GM21515 (cell line): ENCODE measurements at regions not wholly inside any gene's neighbourhood (a gene's known extent, or its start where the extent isn't known, plus 50 kb on each side); places are given as distances from the start of the nearest gene placed in this dataset.

Experiments
- ATAC-seq: cut with Tn5 transposase; IDR thresholded peaks from one replicate; pipeline ENCODE4 v1.9.1; 2021; ENCODE audit not compliant: unreplicated experiment

DNA sequence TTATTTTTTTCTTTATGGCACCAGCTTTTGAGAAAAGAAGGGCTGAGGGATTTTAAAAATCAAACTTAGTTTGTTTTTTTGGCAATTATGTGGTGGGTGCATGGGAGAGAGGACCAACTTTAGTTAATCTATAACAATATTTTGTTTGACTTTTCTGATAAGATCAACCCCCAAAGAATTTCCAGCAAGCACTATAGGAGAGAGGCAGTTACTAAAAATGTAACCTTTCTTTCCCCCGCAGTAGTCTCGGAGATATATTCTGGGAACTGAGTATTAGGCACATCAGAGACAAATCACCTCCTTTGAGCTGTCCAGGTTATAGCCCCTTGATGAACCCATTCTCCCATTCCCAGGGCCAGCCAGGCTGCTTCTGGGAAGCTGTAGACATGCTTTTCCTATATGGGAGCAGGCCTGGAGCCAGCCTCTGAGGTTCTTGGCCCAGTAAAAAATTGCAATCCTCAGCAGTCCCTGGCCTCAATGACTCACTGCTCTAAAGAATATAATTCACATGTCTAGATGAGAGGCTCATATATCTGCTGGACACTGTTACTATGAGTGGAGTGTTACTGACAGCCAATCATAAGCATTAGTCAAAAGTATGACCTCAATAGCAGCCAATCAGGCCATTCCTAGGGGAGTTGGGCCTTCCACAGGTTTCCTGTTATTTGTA, 138.3 kb upstream of the AGBL1 start:
- no peak for ATAC-seq

DNA sequence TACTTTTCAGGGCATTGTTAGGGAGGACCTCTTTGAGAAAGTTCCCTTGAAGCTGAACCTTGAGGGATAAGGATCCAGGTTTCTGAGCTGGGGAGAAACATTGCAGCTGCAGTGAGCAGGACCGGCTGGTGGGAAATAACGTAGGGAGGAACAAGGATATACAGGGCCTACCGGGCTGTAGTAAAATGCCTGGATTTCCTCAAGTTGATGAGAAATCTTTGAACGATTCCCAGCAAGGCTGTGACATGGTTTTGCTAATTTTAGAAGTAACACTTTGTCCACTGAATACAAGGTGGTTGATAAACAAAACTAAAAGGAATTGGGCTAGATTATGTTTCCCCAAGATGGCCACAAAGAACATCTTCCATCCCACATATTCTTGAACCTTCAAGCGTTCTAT, 137.0 kb upstream of the AGBL1 start:
- ATAC-seq: no peak

DNA sequence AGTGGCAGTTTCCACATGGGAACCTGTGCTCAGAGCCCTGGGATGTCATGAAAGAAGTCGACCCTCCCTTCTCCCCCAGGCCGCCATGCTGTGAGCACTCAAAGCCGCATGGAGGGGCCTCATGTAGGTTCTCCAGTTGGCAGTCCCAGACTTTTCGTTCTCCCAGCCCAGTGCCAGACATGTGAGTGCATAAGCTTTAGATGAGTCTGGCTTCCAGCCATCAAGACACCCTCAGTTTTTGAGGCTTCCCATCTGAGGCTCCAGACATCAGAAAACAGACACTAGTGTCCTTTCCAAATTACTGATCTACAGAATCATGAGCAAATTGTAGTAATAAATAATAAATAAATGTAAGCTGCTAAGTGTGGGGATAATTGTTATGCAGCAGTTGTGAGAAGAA, 136.5 kb upstream of the AGBL1 start:
- no peak for ATAC-seq

DNA sequence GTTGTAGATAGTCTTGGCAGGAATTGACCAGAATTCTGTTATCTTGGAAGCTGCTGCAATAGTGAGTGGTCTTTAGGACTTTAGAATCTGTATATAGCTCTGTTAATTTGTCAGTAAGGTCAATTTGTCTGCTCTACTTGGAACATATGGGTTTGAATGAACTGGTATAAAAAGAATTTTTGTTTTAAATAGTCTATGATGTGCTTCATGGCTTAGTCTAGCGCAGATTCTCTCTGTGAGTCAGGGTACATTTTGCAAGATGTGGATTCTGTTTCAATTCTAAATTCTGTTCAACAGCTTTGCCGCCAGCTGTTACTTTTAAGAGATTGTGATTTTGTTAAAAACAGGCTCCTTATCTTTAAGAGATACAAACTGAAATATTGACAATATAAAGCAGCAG, 135.9 kb upstream of the AGBL1 start:
- no peak for ATAC-seq

DNA sequence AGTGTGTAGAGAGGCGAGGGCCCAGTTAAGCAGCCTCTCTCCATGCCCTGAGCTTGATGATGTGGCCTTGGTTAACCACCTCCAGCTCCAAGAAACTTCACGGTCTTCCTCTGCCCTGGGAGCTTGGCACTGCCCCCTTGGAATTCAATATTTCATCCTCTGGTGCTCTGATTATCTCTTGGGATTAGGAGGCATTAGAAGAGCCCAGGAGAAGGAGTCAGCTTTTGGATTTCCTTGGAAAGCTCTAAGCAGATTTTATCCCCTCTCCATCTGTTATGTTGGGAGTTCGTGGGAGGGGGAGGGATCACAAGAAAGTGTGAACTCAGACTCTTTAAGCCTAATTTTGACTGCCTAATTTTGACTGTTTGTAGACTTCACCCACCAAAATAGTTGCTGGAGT, 132.7 kb upstream of the AGBL1 start:
- no peak for ATAC-seq

DNA sequence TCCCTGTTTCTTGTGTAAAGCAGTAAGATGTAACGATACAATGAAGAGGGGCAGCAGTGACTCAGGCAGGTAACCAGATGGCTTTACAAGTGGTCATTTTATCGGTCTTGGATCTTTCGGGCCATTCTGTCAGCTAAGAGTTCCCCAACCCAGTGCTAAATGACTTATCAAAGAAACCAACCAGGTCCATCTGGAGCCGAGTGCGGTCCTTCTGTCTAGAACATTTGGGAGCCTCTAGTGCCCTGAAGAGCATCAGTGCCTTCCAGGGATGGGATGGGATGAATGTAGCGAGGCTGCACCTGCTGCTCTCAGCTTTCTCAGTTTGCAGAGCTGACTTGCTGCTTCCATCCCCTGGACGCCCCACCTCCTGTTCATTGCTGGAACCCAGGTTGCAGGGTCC, 131.7 kb upstream of the AGBL1 start:
- ATAC-seq: no peak

DNA sequence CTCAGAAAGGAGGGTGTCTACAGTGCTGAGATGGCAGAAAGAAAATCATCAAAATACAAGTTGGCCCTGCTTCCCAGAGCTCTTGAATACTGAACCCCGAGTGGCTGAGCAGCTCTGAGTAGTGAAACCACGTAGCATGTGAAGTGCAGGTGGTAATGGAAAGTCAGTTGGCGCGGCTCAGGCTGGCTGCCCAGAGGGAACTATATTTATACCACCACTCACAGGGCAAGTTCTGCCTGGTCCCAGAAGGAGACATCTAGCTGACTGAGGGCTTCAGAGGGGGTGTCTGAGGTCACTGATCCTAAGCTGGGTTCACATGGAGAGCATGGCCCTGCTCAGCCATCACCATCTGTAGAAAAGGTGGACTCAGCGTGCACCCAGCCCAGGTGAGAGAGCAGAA, 129.6 kb upstream of the AGBL1 start:
- peak; percentile 67 for ATAC-seq

DNA sequence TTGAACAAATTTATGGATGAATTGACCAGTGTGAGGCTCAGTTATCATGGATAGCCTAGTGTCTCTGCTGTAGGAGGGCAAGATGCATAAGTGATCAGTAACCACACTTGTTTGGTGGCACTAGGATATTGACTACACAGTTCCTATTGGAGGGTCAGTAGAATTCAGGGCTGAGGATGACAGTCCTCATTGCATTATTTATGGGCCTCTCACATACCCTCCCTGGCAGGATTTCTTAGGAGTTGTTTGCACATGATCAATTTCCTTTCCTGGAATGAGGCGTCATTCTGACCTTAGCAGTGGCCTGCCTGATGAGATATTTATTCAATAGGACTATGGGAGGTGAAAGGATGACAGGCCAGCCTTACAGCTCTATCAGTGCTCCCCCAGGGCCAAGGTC, 125.1 kb upstream of the AGBL1 start:
- ATAC-seq: no peak

DNA sequence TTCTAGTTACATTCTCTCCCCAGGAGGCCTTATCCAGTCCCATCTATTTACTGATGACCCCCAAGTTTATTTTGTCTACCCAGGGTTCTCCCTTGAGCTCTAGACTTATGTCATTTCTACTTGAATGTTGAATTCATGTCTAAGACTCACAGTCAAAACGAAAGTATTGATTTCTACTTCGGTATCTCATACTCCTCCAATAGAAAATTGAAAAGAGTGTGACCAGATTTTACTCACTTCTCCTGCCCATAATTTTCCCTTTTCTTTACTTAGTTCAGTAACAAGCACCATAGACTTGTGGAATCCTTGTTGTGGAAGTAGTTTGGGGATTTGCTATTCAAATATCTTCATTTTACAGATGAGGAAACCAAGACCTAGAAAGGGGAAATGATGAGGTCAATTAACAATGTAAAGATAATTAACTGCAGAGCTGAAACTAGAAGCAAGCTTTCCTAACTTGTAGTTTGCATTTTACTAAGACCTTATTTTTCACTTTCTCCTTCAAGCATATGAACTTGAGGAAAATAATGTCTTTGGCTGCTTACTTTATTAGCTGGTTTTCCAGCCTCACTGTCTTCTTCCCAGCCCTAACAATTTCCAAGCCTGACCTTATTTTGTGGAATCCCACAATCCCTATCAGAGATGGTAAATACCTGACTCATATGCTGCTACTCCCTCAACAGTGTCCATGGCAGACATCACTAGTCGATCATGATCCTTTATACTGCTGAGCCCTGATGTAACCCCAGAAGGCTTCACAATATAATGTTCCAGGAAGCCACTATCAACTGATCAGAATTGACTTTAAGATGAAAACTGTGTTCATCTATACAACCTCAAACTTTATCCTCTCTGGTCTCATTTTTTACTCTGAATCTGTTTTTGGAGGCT, 123.9 kb upstream of the AGBL1 start:
- ATAC-seq: peak; percentile 81

DNA sequence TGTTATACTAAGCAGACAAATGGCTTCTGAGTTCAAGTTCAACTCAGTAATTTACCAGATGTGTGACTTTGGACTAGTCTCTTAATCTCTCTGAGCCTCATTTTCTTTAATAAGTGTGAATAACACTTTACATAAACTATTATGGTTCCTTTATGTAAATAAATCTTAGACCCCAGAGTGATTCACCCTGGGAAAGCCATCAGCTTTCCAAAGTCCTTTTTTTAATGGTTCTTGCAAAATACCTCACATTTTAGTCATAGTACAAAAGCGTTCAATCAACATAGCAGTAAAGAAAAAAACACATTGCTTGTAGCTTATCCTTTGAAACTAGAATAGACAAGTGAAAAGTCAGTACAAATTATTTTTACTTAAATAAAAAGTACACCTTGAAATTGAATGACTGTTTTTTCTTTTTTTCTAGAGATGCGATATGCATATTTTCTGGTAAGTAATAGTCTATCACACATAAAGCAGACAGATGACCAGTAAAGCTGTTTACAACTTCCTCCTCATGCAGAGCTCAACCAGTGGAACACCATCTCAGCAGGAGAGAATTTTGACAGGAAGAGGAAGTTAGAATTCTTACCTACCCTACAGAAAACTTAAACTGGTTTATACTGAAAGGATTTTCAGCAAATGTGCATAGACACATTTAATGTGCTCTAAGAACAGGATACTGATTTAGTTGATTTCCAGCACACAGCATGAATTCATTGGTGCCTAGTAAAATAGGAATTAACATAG, 123.0 kb upstream of the AGBL1 start:
- ATAC-seq: no peak

DNA sequence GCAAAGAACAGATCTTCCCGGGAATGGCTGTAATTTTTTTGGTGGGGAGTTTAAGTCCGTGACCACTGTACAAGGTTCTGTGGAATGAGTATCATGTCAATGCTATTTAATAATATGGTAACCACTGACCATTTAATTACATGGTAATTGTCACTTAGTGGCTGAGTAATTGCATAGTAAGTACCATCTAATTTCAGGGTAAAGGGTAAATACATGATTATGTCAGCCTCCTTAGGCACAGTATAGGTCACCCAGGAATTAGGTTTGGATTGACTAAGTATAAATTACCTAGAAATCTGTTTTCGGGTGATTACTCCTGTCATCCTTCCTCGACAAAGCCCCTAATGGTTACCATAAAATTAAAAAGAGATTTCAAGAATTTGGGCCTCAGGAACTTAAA, 120.1 kb upstream of the AGBL1 start:
- ATAC-seq: no peak

DNA sequence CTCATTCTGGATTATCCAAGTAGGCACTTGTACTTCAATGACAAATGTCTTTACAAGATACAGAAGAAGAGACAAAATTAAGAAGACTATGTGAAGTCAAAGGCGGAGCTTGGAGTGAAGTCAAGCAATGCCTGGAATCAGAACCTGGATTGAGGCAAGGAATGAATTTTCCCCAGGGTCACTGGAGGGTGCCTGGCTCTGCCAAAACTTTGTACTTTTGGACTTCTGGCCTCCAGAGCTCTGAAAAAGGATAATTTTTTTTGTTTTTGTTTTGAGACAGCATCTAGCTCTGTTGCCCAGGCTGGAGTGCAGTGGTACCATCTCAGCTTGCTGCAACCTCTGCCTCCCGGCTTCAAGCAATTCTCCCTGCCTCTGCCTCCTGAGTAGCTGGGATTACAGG, 119.3 kb upstream of the AGBL1 start:
- no peak for ATAC-seq

DNA sequence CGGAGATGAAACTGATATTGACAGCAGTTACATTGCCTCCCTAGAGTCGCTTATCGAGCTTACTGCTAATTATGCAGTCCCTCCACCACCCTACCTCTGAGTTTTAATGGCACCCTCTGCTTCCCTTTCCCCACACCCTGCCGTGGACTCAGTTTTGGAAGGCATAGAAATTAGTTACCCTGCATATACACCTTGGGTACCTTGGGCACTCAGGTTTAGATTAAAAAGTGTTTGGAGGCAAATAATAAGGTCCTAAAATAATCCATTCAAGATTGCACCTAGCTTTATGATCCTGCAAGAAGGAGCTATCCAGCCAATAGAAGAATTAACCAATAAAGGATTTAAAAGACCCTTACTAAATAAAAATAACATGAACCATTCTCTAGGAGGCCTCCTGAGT, 117.8 kb upstream of the AGBL1 start:
- ATAC-seq: no peak

DNA sequence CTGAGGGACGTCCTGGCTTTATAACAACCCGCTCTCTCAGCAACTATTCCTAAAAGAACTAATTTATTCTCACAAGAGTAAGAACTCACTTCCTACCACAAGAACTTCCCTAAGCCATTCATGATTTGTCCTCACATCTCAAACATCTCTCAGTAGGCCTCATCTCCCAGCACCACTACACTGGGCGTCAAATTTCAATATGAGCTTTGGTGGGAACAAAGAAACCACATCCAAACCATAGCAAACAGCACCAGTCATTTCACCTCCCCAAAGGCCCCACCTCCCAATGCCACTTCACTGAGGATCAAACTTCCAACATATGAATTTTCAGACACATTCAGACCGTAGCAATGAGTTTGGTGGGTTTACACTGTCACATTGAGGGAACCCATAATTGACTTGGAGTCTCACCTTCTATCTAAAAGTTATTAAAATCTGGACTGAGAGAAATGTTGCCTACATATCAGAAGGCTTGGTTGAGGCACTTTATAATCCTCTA, 116.4 kb upstream of the AGBL1 start:
- ATAC-seq: no peak

DNA sequence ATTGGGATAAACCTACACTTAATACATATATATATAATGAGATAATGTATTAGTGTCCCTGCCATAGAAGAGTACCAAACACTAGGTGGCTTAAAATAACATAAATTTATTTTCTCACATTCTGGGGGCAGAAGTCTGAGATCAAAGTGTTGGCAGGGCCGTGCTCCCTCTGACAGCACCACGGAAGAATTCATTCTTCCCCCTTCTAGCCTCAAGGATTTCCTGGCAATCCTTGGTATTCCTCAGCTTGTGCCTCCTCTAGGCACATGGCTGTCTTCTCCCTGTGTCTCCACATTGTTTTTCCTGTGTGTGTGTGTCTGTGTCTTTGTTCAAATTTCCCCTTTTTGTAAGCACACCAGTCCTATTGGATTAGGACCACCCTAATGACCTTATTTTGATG, 115.2 kb upstream of the AGBL1 start:
- no peak for ATAC-seq

DNA sequence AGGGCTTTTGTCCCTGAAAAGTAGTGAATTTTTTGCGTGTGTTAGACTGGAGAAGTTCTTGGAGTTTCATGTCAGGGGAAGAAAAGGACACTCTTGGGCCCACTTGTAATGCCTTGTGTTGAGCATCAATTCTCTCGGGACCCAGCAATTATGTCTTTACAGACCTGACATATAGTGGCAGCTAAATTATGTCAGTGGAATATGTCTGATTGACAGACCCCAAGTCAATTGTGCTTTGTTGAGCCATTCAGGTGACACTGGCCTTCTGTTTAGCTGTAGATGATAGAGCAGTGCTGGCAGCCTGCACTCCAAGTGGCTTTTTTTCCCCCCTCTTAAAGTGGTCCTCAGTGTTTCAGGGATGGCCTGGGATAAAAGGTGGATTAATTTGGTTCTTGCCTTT, 112.1 kb upstream of the AGBL1 start:
- no peak for ATAC-seq

DNA sequence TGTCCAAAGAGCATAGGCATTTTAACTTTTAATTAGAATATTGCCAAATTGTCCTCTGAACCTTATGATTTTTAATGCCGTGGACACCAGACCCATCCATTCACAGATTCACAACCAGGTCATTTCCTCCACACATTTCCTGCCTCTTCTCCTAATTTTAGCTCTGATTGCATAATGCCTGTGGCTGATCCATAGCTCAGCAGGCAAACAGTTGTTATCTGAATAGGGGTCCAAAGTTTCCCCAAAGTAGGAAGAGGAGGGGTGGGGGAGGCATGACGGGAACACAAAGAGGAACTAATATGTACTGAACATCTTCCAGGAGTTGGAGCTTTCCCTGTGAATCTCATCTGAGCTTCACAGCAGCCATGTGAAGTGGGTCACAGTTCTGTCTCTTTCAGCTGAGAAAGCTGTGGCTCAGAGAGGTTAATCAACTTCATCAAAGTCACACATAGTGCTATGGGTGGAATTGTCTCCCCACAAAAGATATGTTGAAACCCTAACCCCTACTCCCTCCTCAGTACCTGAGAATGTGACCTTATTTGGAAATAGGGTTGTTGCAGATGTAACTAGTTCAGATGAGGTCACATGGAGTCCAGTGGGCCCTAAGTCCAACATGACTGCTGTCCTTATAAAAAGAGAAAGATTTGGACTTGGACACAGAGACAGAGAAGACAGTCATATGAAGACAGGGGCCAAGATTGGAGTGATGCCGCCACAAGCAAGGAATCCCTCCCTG, 106.7 kb upstream of the AGBL1 start:
- ATAC-seq: no peak

DNA sequence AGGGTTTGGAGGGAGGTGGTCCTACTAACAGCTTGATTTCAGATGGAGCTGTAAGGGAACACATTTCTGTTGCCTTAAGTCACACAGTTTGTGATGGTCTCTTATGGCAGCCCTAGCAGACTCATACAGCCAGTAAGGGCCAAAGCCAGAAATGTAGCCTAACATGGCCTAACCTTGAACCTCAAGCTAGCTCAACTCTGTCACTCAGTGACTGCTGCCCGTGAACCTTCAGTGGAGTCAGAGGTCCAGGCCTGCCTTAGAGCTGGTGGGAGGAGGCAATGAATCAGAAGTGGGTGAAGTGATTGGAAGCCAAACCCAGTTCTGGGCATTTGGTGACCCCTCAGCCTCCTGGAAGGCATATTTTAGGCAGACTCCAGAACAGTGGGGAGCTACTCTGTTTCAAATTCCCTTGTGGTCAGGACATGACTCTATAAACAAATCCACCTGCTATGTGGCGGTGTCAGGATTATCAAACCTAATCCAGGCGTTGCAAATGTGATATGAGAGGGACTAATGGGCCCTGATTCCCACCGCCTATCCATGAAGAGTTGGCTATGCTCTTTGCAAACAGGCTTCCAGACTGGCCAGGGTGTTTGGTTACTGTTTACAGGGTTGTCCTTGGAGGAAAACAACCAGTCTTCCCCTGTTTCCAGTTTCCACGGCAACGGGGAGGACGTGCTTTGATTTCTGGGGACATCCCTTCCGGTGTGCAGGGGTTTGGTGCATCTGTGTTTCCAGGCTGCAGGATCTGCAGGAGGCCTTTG, 105.9 kb upstream of the AGBL1 start:
- ATAC-seq: no peak

DNA sequence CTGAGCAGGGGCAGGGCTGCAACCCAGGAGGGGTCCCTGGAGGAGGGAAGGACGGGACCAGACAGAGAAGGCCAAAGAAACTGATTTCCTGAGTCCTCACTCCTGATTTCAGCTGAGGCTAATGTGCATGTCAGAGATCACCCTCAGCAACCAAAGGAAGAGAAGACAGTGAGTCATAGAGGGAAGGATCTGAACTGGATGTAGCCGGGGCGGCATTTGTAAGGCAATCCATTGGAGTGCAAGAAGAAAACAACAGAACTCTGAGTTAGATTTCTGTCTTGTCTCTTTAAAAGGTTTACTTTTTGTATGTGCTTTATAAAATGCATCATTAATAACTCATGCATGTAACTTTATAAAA, 105.3 kb upstream of the AGBL1 start:
- ATAC-seq: no peak

DNA sequence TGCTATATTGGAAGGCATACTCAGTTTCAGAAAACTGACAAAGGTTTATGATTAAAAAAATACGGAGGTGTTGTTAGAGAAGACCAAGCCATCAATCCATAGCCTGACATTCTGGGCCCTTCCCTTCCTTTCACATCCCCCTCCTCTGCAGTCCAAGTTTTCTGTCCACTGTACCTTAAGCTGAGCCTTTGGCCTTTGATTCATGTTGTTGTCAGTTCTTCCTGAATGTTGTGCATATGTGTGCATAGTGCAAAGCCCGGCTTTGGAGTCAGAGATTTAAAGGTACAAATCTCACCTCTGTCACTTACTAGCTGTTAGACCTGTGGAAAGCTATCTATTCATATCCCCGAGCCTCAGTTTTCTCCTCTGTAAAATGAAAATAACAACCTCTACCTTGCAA, 104.9 kb upstream of the AGBL1 start:
- ATAC-seq: no peak
